Caki2 (cell line): ENCODE measurements at regions not wholly inside any gene's neighbourhood (a gene's known extent, or its start where the extent isn't known, plus 50 kb on each side); places are given as distances from the start of the nearest gene placed in this dataset.
"Not testable (repeated sequence)": the region's sequence is repeated elsewhere in the genome, so short reads cannot be mapped to it uniquely, and the experiment has no call there.

ENCODE experiments used
- DNase-seq: peaks from one replicate; pipeline ENCODE4 v3.0.0-alpha.2; 2015; ENCODE audit warnings: low read depth
- in situ Hi-C: cut with HindIII; loops from 2 replicates; pipeline ENCODE4 v1.10.0; 2016; ENCODE audit warnings: low sequenced_read_pairs, low pct_unique_long_range_greater_than_20kb, mixed read lengths

DNA sequence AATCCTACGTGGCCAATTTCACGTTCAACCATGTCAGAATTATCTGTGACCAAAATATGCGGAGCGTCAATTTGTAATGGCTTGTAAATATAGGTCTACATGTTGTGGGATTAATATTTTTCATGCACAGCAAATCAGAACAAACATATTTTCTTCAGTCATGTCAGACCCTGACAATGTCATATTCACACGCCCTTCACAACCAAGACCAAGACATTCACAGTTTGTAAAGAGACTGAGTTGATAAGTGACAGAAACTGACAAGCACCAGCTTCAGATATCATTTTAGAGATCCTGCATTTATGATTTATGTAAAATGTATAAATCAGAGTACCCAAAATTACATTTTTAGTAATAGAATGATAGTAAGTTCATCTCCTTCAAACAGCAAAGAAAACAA is 57.3 kb upstream of the NOVA1 start:
- in situ Hi-C loops: no loop called here
- no peak for DNase-seq

DNA sequence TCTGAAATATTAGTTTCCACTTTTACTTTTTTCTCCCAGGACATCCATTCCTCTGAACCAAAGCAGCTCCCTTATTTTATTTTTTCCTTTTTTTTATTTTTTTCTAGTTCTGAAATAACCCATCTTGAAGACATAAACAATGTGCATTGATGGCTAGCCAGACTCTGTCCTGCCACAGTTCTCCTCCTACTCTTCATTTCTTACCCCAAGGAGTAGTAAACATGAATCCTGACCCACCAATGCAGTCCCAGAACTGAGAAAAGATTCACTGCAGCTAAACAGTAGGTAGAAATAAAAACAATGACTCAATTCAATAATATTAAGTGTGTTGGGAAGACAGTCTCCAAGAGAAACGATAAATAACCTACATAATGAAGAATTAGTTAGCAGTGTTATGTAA is 65.7 kb upstream of the NOVA1 start:
- no peak for DNase-seq
- in situ Hi-C loops: no loop called here

- DNase-seq, in situ Hi-C loops: not testable (repeated sequence)
Measured at GRCh38 chr14:26678732-26679420, 81.0 kb upstream of the NOVA1 start.

GRCh38 chr14:26685401-26685800 is 87.6 kb upstream of the NOVA1 start:
- DNase-seq: no peak
- in situ Hi-C loops: no loop called here

DNA sequence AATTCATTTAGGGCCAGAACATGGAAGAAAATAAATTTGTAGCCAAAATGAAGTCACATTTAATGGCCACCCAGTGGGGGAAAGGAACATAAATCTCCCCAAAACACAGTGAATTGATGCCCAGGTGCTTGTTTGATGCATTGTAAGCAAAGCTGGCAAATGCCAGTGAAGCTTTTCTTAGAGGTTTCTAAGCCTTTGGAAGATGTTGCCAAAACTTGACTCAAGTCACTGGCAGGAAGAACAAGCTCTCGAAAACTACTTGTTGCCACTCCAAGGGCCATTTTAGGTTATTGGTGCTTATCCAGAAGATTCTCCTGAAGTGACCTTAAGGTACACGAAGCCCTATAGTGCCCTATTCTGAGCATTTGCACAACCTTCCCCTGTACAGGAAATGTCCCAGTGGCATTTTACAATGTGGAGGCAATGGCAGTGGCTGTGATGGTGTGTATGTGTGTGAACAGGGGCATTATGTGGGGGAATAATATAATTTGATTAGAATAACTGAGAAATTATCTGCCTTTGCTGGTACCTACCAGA is 89.5 kb upstream of the NOVA1 start:
- in situ Hi-C loops: no loop called here

DNA sequence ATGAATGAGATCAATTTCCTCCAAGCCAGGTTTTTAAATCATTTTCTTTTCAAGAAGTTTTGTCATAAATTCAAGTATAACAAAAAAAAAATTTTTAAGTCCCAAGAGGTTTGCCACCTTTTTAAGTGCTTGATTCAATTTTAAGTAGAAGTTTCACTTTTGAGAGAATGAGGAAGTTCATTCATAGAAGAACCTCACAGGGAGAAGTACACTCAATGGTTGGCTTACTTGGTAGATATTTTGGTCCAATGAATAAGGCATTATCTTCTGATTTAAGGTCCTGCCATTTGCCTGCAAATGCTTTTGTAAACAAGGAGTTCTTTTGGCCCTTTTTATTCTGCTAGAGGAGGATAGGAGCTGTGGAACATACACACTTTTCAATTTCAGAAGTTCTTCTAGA is 96.7 kb upstream of the NOVA1 start:
- in situ Hi-C loops: no loop called here

More for the DNA sequence above, 89.5 kb upstream of the NOVA1 start:
- DNase-seq: no peak

DNA sequence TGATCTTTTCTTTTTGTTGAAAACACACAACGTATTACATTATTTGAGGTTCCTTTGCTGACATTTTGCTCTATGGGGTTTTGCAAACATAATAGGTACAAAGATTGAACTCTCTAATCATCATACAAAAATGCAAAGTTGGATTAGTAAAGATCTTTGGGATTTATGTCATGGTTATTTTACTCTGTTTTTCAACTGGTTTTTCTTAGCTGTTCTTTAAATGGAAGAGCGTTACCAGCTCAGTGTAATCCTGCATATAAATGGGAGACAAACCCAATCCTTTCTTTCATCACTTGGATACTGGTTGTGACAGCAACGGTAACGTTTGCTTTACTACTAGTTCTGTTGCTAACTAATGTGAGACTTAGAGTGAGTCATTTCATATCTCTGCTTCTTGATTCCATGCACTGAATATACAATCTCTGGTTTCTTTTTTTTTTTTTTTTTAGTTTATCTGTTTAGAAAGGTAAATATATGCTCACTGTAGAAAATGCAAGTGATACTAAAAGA is 104.9 kb upstream of the NOVA1 start:
- in situ Hi-C loops: no loop called here
- DNase-seq: no peak

More for the DNA sequence above, 96.7 kb upstream of the NOVA1 start:
- DNase-seq: no peak

DNA sequence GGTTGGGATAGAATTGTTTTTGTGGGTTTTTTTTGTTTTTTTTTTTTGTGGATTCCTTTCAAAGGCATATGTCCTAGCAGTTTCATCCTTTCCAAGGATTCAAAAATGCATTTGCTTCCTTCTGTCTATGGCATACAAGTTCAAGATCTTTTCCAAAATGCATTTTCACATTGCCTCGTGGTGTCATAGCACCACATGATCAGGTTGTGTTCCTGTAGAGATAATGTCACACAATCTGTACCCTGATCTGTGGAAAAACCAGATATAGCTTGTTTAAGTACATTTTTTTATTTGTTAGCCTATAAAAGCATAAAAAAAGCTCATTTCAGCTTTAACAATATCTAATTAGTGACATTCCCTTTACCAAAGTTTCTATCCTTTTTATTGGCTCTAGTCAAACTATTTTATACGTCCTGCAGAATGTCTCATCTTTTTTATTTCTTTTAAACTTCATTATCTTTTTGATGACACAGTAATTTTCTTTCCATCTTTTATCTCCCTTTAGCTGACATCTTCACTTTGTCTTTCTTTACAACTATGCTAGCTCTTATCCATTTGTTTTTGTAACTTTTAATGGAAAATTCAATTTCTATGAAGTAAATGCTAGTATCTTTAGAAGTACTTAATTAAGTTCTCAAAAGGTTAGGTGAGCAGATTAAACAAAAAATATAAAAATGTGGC is 106.0 kb upstream of the NOVA1 start:
- in situ Hi-C loops: no loop called here
- no peak for DNase-seq

DNA sequence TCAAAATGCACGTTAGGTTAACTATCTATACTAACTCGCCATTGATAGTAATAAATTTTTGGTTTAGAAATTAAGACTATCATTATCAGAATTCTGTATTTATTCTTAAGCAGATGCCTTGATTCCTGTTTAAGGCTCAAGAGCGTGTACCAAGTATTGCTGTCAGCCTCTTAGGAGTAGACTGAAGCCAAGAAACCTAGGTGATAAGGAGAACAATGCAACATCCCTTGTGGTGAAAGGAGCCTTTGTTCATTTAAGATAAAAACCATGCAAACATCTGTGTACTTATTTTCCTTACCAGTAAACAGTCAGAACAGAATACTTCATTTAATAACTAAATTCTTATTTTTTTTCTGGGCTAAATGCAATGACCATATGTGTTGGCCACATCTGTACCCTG is 109.4 kb upstream of the NOVA1 start:
- DNase-seq: no peak
- in situ Hi-C loops: no loop called here

- in situ Hi-C loops: no loop called here
- no peak for DNase-seq
Measured at GRCh38 chr14:26709019-26709418, 111.2 kb upstream of the NOVA1 start.

- no peak for DNase-seq
- in situ Hi-C loops: no loop called here
Measured at GRCh38 chr14:26719514-26719913, 121.7 kb upstream of the NOVA1 start.

- no peak for DNase-seq
- in situ Hi-C loops: no loop called here
Measured at GRCh38 chr14:26722258-26722657, 124.4 kb upstream of the NOVA1 start.

GRCh38 chr14:26729851-26730250 is 132.0 kb upstream of the NOVA1 start:
- no peak for DNase-seq
- in situ Hi-C loops: no loop called here

DNA sequence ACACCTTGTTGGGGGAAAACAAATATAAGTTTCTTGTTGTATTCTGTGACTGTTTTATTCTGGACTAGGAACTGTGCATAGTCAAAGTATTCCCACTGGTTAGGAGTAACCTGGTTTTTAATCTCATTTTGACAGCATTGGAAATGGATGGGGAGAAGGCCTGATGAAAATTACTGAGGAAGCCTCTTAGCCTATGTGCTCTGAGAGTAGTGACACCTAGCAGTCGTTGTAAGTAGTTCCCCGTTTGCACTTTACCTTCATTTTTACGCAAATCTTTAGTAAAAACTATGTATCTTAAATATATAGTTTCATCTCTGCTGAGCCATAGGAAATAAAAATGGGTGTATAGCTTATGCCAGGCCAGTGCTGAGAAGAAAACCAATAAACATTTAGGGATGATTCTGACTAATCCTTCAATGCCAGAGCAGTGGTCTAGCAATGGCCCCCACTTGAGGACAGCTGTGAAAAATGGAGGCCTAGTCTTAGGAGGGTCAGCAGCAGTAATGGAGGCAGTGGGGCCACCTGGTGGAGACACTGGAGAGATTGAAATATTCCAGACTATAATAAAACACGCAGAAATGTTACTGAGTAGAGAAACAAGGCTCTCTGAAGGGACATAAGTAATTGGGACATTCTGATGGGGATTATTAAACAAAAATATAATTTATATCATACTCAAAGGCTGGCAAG is 133.2 kb upstream of the NOVA1 start:
- in situ Hi-C loops: no loop called here
- DNase-seq: no peak

DNA sequence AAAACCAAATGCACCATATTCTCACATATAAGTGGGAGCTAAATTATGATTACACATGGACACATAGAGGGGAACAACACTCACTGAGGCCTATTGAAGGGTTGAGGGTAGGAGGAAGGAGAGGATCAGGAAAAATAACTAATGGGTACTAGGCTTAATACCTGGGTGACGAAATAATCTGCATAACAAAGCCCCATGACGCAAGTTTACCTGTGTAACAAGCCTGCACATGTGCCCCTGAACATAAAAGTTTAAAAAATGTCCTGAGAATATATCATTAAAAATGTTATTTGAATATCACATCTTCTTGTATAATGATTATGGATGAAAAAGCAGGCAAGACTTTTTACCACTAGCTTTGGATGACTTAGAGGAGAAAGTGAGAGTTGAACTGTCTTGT is 138.0 kb upstream of the NOVA1 start:
- in situ Hi-C loops: no loop called here

GRCh38 chr14:26738571-26738970 is 140.7 kb upstream of the NOVA1 start:
- in situ Hi-C loops: no loop called here

More for the DNA sequence above, 138.0 kb upstream of the NOVA1 start:
- no peak for DNase-seq

GRCh38 chr14:26741711-26742212 is 143.9 kb upstream of the NOVA1 start:
- in situ Hi-C loops: no loop called here
- DNase-seq: no peak

More at GRCh38 chr14:26738571-26738970, 140.7 kb upstream of the NOVA1 start:
- no peak for DNase-seq

- in situ Hi-C loops: no loop called here
- no peak for DNase-seq
Measured at GRCh38 chr14:26743284-26743683, 145.5 kb upstream of the NOVA1 start.

GRCh38 chr14:26744903-26745302 is 147.1 kb upstream of the NOVA1 start:
- in situ Hi-C loops: no loop called here
- DNase-seq: no peak
